ENCODE measurements at regions not wholly inside any gene's neighbourhood (a gene's known extent, or its start where the extent isn't known, plus 50 kb on each side); places are given as distances from the start of the nearest gene placed in this dataset.
A peak's percentile ranks its signal among the peaks of the same experiment; 100 is the strongest.

DNA sequence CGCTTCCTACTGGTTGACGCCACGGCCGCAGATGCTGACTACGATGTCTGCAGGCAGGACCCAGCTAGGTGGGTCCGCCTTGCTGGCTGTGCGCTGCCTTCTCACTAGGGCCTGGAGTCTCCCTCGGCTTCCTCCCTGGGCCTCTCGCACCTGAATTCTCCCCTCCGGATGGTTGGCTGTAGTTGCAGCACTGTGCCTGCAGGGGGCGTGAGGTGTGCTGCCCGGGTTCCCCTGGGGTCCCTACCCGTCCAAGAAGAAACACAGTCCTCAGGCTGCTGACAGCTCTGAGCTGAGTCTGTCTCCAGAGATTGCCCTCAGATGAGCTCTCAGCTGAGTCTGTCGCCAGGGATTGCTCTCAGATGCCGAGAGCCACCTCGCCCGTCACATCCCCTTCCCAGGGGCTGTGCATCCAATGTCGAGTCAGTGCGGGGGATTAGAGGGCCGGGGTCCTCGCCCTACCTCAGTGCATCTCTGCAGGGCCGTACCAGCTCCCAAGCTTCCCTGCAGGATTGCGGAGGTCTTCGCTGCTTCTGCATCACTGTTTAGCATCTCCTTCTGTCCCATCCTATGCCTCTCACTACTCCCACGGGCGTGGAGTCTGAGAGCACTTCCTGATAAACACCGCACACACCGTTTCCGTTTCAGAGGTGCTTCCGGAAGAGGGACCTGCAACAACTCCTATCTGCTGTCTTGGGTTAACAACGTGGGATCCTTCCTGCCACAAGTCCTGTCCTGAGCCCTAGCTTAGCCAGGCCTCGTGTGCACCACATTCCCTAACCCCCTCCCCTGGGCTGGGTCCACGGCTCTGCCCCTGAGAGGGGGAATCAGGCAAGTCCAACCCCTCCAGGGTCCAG, 196.9 kb downstream of the CSNK2A3 start:
- intact Hi-C loops (cut with micrococcal nuclease; ENCODE audit: unreplicated experiment), result loop anchor here (2.0 to 10.0 kb wide), 3 partner anchors 119 to 631 kb away; no protein-coding TSS in a partner anchor
- no TSS peak for BruUV-seq (replicated peaks)
- peak; percentile 42 for DNase-seq (ENCODE audit: low spot score)
- TF ChIP-seq, protein P1, sequence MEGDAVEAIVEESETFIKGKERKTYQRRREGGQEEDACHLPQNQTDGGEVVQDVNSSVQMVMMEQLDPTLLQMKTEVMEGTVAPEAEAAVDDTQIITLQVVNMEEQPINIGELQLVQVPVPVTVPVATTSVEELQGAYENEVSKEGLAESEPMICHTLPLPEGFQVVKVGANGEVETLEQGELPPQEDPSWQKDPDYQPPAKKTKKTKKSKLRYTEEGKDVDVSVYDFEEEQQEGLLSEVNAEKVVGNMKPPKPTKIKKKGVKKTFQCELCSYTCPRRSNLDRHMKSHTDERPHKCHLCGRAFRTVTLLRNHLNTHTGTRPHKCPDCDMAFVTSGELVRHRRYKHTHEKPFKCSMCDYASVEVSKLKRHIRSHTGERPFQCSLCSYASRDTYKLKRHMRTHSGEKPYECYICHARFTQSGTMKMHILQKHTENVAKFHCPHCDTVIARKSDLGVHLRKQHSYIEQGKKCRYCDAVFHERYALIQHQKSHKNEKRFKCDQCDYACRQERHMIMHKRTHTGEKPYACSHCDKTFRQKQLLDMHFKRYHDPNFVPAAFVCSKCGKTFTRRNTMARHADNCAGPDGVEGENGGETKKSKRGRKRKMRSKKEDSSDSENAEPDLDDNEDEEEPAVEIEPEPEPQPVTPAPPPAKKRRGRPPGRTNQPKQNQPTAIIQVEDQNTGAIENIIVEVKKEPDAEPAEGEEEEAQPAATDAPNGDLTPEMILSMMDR (conservative IDR thresholded peaks at IDR 0.05; ENCODE audit: low read depth, low read length), result peak; percentile 75
- no peak for TF ChIP-seq EZH2 (IDR thresholded peaks at IDR 0.05; ENCODE audit: borderline replicate concordance, low read depth, low read length, poor library complexity, severe bottlenecking)
- POLR2A ChIA-PET (ENCODE audit: low non-redundant PET), result no interaction called here
- no peaks in the 10 kb centered on the region for H3K36me3 ChIP-seq (ENCODE audit: insufficient read depth, low read length, poor library complexity, severe bottlenecking)
- H3K27me3 ChIP-seq (replicated peaks; ENCODE audit: insufficient read depth, low read depth, low read length, poor library complexity), result no peaks in the 10 kb centered on the region
- CTCF ChIA-PET, result no interaction called here
- H3K4me3 ChIP-seq (ENCODE audit: low read depth, low read length, poor library complexity, severe bottlenecking), result no peak overlapping the region
- H3K27ac ChIP-seq (ENCODE audit: low read depth, low read length, poor library complexity, severe bottlenecking), result no peak overlapping the region
- H3K4me1 ChIP-seq (ENCODE audit: insufficient read depth, low read length, poor library complexity, severe bottlenecking), result no peaks in the 10 kb centered on the region
- H3K9me3 ChIP-seq (ENCODE audit: low read depth, low read length, poor library complexity, severe bottlenecking), result no peaks in the 10 kb centered on the region

DNA sequence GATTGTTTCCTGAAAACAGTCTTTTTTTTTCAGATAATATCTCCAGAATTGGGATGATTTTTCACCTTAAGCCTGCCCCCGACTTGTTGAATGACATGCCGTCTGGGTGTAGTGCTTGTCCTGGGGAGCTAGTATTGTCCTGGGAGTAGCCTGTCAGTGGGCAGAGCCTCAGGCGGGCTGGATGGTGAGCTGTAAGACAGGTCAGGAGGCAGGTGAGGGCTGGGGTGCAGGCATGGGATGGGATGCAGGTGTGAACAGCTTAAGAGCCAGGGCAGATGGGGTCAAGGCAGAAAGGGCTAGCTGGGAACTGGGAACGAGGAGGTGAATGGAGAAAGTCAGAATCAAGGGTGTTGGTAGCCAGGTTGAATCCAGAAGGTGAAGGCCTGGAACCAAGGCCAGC, 200.2 kb downstream of the CSNK2A3 start:
- CTCF ChIA-PET, result no interaction called here
- DNase-seq (ENCODE audit: low spot score), result no peak
- intact Hi-C loops (cut with micrococcal nuclease; ENCODE audit: unreplicated experiment), result loop anchor here (10.0 kb wide), 1 partner anchor 358 kb away; no protein-coding TSS in a partner anchor
- Histone ChIP-seq H3K27me3 (replicated peaks; ENCODE audit: insufficient read depth, low read depth, low read length, poor library complexity) (no peaks in the 10 kb centered on the region), H3K4me1 (ENCODE audit: insufficient read depth, low read length, poor library complexity, severe bottlenecking) (no peaks in the 10 kb centered on the region), H3K36me3 (ENCODE audit: insufficient read depth, low read length, poor library complexity, severe bottlenecking) (no peaks in the 10 kb centered on the region), H3K9me3 (ENCODE audit: low read depth, low read length, poor library complexity, severe bottlenecking) (no peaks in the 10 kb centered on the region), H3K27ac (ENCODE audit: low read depth, low read length, poor library complexity, severe bottlenecking) (no peak overlapping the region), H3K4me3 (ENCODE audit: low read depth, low read length, poor library complexity, severe bottlenecking) (no peak overlapping the region)
- TF ChIP-seq, protein P1 (conservative IDR thresholded peaks at IDR 0.05; ENCODE audit: low read depth, low read length), result no peak
- TF ChIP-seq EZH2 (IDR thresholded peaks at IDR 0.05; ENCODE audit: borderline replicate concordance, low read depth, low read length, poor library complexity, severe bottlenecking), result no peak
- POLR2A ChIA-PET (ENCODE audit: low non-redundant PET), result no interaction called here
- no TSS peak for BruUV-seq (replicated peaks)

DNA sequence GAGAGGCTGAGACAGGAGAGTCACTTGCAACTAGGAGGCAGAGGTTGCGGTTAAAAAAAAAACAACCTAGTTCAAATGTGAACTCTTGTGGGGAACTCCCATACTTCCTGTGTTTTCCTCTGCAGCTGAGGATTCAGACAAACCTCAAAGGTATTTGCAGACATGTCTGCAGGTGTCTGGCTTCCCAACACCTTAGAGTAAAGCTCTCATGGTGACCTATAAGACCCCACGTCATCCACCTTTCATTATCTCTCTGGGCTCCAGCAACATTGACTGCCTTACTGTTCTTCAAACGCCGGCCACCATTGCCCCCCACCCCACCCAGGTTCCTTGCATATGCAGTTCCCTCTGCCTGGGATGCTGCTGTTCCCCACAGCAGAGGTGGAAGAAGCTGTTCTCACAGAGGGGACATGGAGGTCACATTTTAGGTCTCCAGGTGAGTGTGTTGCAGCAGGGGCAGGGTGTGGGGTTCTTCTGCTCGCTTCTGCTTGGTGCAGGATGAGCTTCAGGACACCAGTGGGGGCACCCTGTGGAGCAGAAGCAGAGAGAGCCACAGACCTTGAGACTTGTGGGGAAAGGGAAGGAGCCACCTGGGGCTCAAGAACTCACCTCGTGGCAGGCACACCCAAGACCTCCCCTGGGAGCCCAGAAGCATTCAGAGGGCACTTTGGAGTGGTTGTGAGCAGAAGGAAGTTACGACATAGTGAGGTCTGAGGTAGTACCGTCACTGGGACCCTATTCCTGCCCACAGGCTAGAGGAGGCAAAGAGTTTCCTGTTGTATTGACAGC, 203.2 kb downstream of the CSNK2A3 start:
- Histone ChIP-seq H3K9me3 (ENCODE audit: low read depth, low read length, poor library complexity, severe bottlenecking) (no peaks in the 10 kb centered on the region), H3K4me1 (ENCODE audit: insufficient read depth, low read length, poor library complexity, severe bottlenecking) (no peaks in the 10 kb centered on the region), H3K4me3 (ENCODE audit: low read depth, low read length, poor library complexity, severe bottlenecking) (no peak overlapping the region), H3K27me3 (replicated peaks; ENCODE audit: insufficient read depth, low read depth, low read length, poor library complexity) (no peaks in the 10 kb centered on the region), H3K27ac (ENCODE audit: low read depth, low read length, poor library complexity, severe bottlenecking) (no peak overlapping the region), H3K36me3 (ENCODE audit: insufficient read depth, low read length, poor library complexity, severe bottlenecking) (no peaks in the 10 kb centered on the region)
- TF ChIP-seq, protein P1 (conservative IDR thresholded peaks at IDR 0.05; ENCODE audit: low read depth, low read length), result no peak
- no peak for TF ChIP-seq EZH2 (IDR thresholded peaks at IDR 0.05; ENCODE audit: borderline replicate concordance, low read depth, low read length, poor library complexity, severe bottlenecking)
- no TSS peak for BruUV-seq (replicated peaks)
- POLR2A ChIA-PET (ENCODE audit: low non-redundant PET), result no interaction called here
- CTCF ChIA-PET, result no interaction called here
- intact Hi-C loops (cut with micrococcal nuclease; ENCODE audit: unreplicated experiment), result loop anchor here (10.0 kb wide), 1 partner anchor 355 kb away; no protein-coding TSS in a partner anchor
- no peak for DNase-seq (ENCODE audit: low spot score)

All from A673 (cell line).